SK-N-SH treated with all-trans-retinoic acid at 6 μM for 48 hours (cell line): ENCODE measurements at regions not wholly inside any gene's neighbourhood (a gene's known extent, or its start where the extent isn't known, plus 50 kb on each side); places are given as distances from the start of the nearest gene placed in this dataset.

ENCODE experiments used
- ESRRG ChIP-seq: fragments of 250-450 bp; sonication (Bioruptor Pico); IDR thresholded peaks from 2 replicates; pipeline ENCODE4 v1.6.1; 2021; ENCODE audit warnings: mild to moderate bottlenecking
- GLIS3 ChIP-seq: fragments of 250-450 bp; sonication (Bioruptor Pico); IDR thresholded peaks from 2 replicates; pipeline ENCODE4 v1.5.0; 2020; ENCODE audit warnings: mild to moderate bottlenecking, moderate library complexity
- OSR1 ChIP-seq: fragments of 250-450 bp; sonication (Bioruptor Pico); IDR thresholded peaks from 2 replicates; pipeline ENCODE4 v1.8.0; 2022; ENCODE audit warnings: moderate library complexity, mild to moderate bottlenecking, inconsistent platforms
- RARB ChIP-seq: fragments of 250-450 bp; sonication (Bioruptor Pico); IDR thresholded peaks from 2 replicates; pipeline ENCODE4 v1.8.0; 2021; ENCODE audit warnings: mild to moderate bottlenecking, moderate library complexity
- TCF4 ChIP-seq: fragments of 250-450 bp; sonication (Bioruptor Pico); IDR thresholded peaks from 2 replicates; pipeline ENCODE4 v1.8.0; 2021; ENCODE audit warnings: mild to moderate bottlenecking, moderate library complexity, borderline replicate concordance
- ZNF70 ChIP-seq: fragments of 450-650 bp; formaldehyde crosslinking; IDR thresholded peaks from 2 replicates; pipeline ENCODE4 v1.5.0; 2020; ENCODE audit warnings: mild to moderate bottlenecking, moderate library complexity
- ZNF8 ChIP-seq: fragments of 450-650 bp; formaldehyde crosslinking; IDR thresholded peaks from 2 replicates; pipeline ENCODE4 v1.5.0; 2020; ENCODE audit warnings: mild to moderate bottlenecking, moderate library complexity
- TF ChIP-seq, protein P1 (sequence below): fragments of 250-450 bp; sonication (Bioruptor Pico); IDR thresholded peaks from 2 replicates; pipeline ENCODE4 v1.5.1; 2021; ENCODE audit warnings: mild to moderate bottlenecking, moderate library complexity
- TF ChIP-seq, protein P2 (sequence below): fragments of 250-450 bp; sonication (Bioruptor Pico); IDR thresholded peaks from 2 replicates; pipeline ENCODE4 v1.8.0; 2020; ENCODE audit warnings: mild to moderate bottlenecking, moderate library complexity, borderline replicate concordance
- TF ChIP-seq, protein P3 (sequence below): fragments of 250-450 bp; sonication (Bioruptor Pico); IDR thresholded peaks from 2 replicates; pipeline ENCODE4 v1.8.0; 2021; ENCODE audit warnings: low read depth, mild to moderate bottlenecking, moderate library complexity, borderline replicate concordance

DNA sequence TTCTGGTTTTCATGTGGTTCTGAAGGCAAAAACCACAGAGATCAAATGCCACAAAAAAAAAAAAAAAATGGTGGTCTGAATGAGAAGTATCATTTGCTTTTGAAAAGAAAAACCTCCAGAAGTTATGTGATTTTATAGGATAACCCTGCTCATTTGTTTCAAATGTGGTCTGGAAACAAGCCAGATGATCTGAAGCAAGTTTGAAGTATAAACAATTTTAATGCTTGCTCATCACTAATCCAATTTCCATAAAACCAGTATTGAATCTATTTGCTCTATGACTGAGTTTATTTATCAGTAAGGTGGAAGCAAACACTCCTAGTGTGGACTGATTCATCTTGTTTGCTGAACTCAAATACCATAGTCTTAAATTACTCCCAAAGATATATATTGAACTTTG, 407.3 kb upstream of the FLRT2 start:
- TF ChIP-seq ZNF70 (CRISPR knock-in tag) (no peak), ZNF8 (no peak), ESRRG (CRISPR knock-in tag) (no peak), GLIS3 (no peak), RARB (CRISPR knock-in tag) (no peak), OSR1 (no peak), TCF4 (no peak)
- TF ChIP-seq, protein P1, sequence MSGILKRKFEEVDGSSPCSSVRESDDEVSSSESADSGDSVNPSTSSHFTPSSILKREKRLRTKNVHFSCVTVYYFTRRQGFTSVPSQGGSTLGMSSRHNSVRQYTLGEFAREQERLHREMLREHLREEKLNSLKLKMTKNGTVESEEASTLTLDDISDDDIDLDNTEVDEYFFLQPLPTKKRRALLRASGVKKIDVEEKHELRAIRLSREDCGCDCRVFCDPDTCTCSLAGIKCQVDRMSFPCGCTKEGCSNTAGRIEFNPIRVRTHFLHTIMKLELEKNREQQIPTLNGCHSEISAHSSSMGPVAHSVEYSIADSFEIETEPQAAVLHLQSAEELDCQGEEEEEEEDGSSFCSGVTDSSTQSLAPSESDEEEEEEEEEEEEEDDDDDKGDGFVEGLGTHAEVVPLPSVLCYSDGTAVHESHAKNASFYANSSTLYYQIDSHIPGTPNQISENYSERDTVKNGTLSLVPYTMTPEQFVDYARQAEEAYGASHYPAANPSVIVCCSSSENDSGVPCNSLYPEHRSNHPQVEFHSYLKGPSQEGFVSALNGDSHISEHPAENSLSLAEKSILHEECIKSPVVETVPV (CRISPR knock-in tag), result no peak
- TF ChIP-seq, protein P2, sequence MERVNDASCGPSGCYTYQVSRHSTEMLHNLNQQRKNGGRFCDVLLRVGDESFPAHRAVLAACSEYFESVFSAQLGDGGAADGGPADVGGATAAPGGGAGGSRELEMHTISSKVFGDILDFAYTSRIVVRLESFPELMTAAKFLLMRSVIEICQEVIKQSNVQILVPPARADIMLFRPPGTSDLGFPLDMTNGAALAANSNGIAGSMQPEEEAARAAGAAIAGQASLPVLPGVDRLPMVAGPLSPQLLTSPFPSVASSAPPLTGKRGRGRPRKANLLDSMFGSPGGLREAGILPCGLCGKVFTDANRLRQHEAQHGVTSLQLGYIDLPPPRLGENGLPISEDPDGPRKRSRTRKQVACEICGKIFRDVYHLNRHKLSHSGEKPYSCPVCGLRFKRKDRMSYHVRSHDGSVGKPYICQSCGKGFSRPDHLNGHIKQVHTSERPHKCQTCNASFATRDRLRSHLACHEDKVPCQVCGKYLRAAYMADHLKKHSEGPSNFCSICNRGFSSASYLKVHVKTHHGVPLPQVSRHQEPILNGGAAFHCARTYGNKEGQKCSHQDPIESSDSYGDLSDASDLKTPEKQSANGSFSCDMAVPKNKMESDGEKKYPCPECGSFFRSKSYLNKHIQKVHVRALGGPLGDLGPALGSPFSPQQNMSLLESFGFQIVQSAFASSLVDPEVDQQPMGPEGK (CRISPR knock-in tag), result no peak
- TF ChIP-seq, protein P3, sequence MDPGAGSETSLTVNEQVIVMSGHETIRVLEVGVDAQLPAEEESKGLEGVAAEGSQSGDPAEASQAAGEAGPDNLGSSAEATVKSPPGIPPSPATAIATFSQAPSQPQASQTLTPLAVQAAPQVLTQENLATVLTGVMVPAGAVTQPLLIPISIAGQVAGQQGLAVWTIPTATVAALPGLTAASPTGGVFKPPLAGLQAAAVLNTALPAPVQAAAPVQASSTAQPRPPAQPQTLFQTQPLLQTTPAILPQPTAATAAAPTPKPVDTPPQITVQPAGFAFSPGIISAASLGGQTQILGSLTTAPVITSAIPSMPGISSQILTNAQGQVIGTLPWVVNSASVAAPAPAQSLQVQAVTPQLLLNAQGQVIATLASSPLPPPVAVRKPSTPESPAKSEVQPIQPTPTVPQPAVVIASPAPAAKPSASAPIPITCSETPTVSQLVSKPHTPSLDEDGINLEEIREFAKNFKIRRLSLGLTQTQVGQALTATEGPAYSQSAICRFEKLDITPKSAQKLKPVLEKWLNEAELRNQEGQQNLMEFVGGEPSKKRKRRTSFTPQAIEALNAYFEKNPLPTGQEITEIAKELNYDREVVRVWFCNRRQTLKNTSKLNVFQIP (CRISPR knock-in tag), result no peak
